Nephron progenitor cell (in vitro differentiated cells): ENCODE measurements at regions not wholly inside any gene's neighbourhood (a gene's known extent, or its start where the extent isn't known, plus 50 kb on each side); places are given as distances from the start of the nearest gene placed in this dataset.

Source experiments
- DNase-seq: peaks from one replicate; pipeline ENCODE4 v3.0.0; 2021
- H3K27ac Mint-ChIP-seq: 2 replicates; pipeline ENCODE4 v1.8.0; 2021; ENCODE audit warnings: mild to moderate bottlenecking, moderate library complexity, mixed read lengths
- H3K27me3 Mint-ChIP-seq: 2 replicates; pipeline ENCODE4 v1.8.0; 2021; ENCODE audit warnings: mild to moderate bottlenecking, low read depth, mixed read lengths; ENCODE audit not compliant: poor library complexity
- H3K36me3 Mint-ChIP-seq: 2 replicates; pipeline ENCODE4 v1.8.0; 2021; ENCODE audit warnings: low read depth, mixed read lengths
- H3K4me1 Mint-ChIP-seq: 2 replicates; pipeline ENCODE4 v1.8.0; 2021; ENCODE audit warnings: mixed read lengths
- H3K4me3 Mint-ChIP-seq: 2 replicates; pipeline ENCODE4 v1.8.0; 2021; ENCODE audit warnings: mild to moderate bottlenecking, moderate library complexity, mixed read lengths
- H3K9me3 Mint-ChIP-seq: 2 replicates; pipeline ENCODE4 v1.8.0; 2021; ENCODE audit warnings: mild to moderate bottlenecking, moderate library complexity, mixed read lengths
- TF ChIP-seq, protein P1 (sequence below): fragments of 200-600 bp; sonication (generic); IDR thresholded peaks from 2 replicates; pipeline ENCODE4 v1.5.0; 2021; ENCODE audit warnings: antibody characterized with exemption

DNA sequence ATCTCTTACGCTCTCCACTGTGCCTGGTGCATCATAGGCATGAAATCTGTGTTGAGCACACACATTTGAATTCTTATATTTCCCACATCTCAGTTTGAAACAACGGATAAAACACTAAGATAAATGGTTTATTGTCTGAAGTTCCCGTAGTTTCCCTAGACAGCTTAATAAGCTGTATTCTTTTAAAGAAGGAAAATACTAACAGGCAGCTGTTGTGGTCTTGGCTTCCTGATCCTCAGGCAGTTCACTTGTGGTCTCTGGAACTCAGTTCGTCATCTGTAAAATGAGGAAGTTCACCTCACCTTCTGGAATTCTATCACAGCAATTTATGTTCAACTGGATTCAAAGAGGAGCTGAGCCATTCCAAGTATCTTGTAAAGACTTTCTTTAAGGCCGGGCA is 1805.6 kb upstream of the TENM3 start:
- no peak for DNase-seq
- no peaks in the 10 kb centered on the region for H3K36me3 Mint-ChIP-seq
- TF ChIP-seq, protein P1, sequence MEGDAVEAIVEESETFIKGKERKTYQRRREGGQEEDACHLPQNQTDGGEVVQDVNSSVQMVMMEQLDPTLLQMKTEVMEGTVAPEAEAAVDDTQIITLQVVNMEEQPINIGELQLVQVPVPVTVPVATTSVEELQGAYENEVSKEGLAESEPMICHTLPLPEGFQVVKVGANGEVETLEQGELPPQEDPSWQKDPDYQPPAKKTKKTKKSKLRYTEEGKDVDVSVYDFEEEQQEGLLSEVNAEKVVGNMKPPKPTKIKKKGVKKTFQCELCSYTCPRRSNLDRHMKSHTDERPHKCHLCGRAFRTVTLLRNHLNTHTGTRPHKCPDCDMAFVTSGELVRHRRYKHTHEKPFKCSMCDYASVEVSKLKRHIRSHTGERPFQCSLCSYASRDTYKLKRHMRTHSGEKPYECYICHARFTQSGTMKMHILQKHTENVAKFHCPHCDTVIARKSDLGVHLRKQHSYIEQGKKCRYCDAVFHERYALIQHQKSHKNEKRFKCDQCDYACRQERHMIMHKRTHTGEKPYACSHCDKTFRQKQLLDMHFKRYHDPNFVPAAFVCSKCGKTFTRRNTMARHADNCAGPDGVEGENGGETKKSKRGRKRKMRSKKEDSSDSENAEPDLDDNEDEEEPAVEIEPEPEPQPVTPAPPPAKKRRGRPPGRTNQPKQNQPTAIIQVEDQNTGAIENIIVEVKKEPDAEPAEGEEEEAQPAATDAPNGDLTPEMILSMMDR, result no peak
- no peak overlapping the region for H3K4me3 Mint-ChIP-seq
- H3K4me1 Mint-ChIP-seq, result no peaks in the 10 kb centered on the region
- H3K27ac Mint-ChIP-seq, result no peak overlapping the region
- no peaks in the 10 kb centered on the region for H3K9me3 Mint-ChIP-seq
- H3K27me3 Mint-ChIP-seq, result peaks cover 3% of the 10 kb centered on the region

DNA sequence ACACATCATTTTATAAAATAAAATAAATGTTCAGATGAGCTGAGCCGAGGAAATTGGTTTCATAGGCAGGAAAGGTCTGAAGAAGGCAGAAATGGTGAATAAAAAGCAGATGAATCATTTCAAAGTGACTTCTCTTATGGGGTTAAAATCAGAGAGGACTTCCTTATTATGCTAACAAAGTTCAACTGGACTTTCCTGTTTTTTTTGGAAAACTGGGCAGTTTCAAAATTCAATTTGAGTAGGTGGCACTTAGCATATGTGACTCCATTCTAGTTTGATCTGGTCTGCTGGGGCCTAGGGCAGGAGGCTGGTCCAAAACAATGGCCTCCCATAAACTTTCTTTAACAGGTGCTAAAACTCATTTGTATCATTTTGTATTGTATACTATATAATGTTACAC is 1794.9 kb upstream of the TENM3 start:
- no peak overlapping the region for H3K4me3 Mint-ChIP-seq

DNA sequence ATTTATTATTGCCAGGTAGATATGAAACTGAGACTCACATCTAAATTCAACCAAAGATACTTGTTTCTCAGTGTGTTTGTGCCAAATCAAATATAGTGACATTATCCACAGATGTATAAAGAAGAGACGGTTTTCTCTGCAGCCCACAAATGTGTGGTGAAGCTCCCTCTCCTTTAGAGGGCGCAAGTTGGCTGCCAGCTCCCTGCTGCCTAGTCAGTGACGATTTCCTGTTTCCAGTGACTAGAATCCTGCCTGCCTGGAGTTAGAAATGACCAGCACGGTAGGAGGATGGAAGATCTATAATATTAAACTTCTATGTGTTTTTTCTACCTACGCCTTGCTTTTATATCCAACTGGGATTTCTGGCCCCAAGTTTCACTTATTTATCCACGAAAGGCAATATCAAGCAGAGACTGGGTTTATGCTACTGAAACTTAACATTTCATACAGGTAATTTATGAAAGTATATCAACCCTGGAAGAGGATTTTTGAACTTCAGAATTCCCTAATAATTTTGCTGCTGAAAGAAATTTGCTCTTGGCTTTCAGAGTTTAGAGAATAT is 1793.7 kb upstream of the TENM3 start:
- Mint-ChIP-seq H3K27me3 (no peaks in the 10 kb centered on the region), H3K36me3 (no peaks in the 10 kb centered on the region), H3K4me1 (peaks cover 14% of the 10 kb centered on the region), H3K9me3 (no peaks in the 10 kb centered on the region), H3K4me3 (peak overlapping the region; percentile 68), H3K27ac (no peak overlapping the region)
- TF ChIP-seq, protein P1, result peak; percentile 59
- DNase-seq, result peak; percentile 51

More for the DNA sequence above, 1794.9 kb upstream of the TENM3 start:
- no peaks in the 10 kb centered on the region for H3K36me3 Mint-ChIP-seq
- DNase-seq, result no peak
- no peaks in the 10 kb centered on the region for H3K9me3 Mint-ChIP-seq
- H3K4me1 Mint-ChIP-seq, result peaks cover 10% of the 10 kb centered on the region
- no peak overlapping the region for H3K27ac Mint-ChIP-seq
- H3K27me3 Mint-ChIP-seq, result no peaks in the 10 kb centered on the region
- TF ChIP-seq, protein P1, result no peak

DNA sequence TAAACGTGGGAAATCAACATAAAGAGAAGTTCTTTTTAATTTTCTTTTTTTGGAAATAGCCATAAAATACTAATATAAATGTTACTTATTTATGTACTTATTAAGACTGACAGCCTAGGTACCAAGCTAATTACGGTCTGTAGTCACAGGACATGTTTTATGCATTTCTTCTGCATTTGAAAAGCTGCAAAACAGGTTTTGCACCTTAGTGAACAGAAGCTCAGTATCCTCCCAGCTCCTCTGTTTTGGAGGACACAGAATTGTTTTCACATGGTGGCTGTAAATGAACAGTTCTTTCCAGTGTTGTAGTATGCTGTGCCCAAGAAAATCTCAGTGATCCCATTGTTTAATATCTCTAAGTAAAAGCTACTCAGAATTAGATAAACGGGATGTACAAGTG is 1788.0 kb upstream of the TENM3 start:
- H3K27me3 Mint-ChIP-seq, result no peaks in the 10 kb centered on the region
- no peaks in the 10 kb centered on the region for H3K36me3 Mint-ChIP-seq
- no peak for DNase-seq
- H3K4me3 Mint-ChIP-seq, result no peak overlapping the region
- H3K27ac Mint-ChIP-seq, result no peak overlapping the region
- no peaks in the 10 kb centered on the region for H3K9me3 Mint-ChIP-seq
- TF ChIP-seq, protein P1, result no peak
- peaks cover 18% of the 10 kb centered on the region for H3K4me1 Mint-ChIP-seq

DNA sequence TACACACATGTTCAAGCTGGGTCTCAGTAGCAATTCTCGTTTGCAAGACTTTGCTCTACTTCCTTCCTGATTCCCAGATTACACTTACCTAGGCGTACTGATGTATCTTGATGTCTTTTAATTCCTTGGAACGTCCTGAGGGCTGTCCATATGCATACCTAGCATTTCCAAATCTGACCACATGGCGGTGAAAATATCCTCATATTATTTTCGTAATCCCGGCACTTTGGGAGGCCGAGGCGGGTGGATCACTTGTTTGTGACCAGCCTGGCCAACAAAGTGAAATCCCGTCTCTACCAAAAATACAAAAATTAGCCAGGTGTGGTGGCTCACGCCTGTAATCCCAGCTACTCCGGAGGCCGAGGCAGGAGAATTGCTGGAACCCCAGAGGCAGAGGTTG is 1786.3 kb upstream of the TENM3 start:
- H3K4me3 Mint-ChIP-seq, result no peak overlapping the region
- no peak overlapping the region for H3K27ac Mint-ChIP-seq
- H3K9me3 Mint-ChIP-seq, result no peaks in the 10 kb centered on the region
- DNase-seq, result no peak
- no peaks in the 10 kb centered on the region for H3K27me3 Mint-ChIP-seq
- no peaks in the 10 kb centered on the region for H3K36me3 Mint-ChIP-seq
- H3K4me1 Mint-ChIP-seq, result peaks cover 18% of the 10 kb centered on the region
- TF ChIP-seq, protein P1, result no peak

DNA sequence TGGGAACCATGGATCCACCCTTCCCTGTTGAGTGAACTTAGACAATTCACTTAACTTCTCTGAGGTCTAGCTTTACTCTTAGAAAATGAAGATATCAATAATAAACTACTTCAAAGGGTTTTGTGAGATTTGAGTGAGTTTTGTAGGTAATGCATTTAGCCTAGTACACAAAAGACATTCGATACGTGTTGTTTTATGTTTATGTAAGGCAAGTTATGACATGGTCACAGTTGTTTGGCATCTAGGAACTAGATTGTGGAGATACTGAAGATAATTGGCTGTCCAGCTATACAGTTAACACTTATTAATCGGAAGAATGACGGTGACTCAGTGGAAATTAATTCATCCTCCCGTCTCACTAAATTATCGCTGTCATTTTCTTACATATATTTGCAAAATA is 1781.1 kb upstream of the TENM3 start:
- Mint-ChIP-seq H3K4me1 (peaks cover 5% of the 10 kb centered on the region), H3K27me3 (no peaks in the 10 kb centered on the region), H3K9me3 (no peaks in the 10 kb centered on the region), H3K36me3 (no peaks in the 10 kb centered on the region), H3K27ac (no peak overlapping the region), H3K4me3 (no peak overlapping the region)
- TF ChIP-seq, protein P1, result no peak
- DNase-seq, result no peak
